Left ventricle myocardium inferior (tissue), 1 donor: ENCODE measurements at regions not wholly inside any gene's neighbourhood (a gene's known extent, or its start where the extent isn't known, plus 50 kb on each side); places are given as distances from the start of the nearest gene placed in this dataset.

ENCODE experiments used
- DNase-seq: peaks from one replicate; pipeline ENCODE4 v3.0.0-alpha.2; 2020
- H3K27ac ChIP-seq: fragments of 200-600 bp; replicated peaks from 2 replicates; pipeline ENCODE4 v1.8.0; 2021
- H3K27me3 ChIP-seq: fragments of 200-600 bp; 2 replicates; pipeline ENCODE4 v1.8.0; 2021; ENCODE audit warnings: low read depth
- H3K36me3 ChIP-seq: fragments of 200-600 bp; 2 replicates; pipeline ENCODE4 v1.8.0; 2021
- H3K4me1 ChIP-seq: fragments of 200-600 bp; 2 replicates; pipeline ENCODE4 v1.8.0; 2021
- H3K4me3 ChIP-seq: fragments of 200-600 bp; 2 replicates; pipeline ENCODE4 v1.8.0; 2021; ENCODE audit warnings: mild to moderate bottlenecking, moderate library complexity
- H3K9me3 ChIP-seq: fragments of 200-600 bp; replicated peaks from 2 replicates; pipeline ENCODE4 v1.8.0; 2021
- CTCF ChIP-seq: fragments of 200-600 bp; IDR thresholded peaks from 2 replicates; pipeline ENCODE4 v1.8.0; 2021; ENCODE audit warnings: antibody characterized with exemption, mild to moderate bottlenecking, borderline replicate concordance
- intact Hi-C: fragments of 100-400 bp; cut with micrococcal nuclease; formaldehyde crosslinking; loops from one replicate; pipeline ENCODE4 v1.11.0; 2022
- donor health status: DM: no; HTN: yes; CAD: no; lungs with severe emphysema.

GRCh38 chr5:128632264-128632663, 94.2 kb upstream of the FBN2 start:
- no peak for TF ChIP-seq CTCF
- Histone ChIP-seq H3K36me3 (no peaks in the 10 kb centered on the region), H3K4me1 (no peaks in the 10 kb centered on the region), H3K27me3 (no peaks in the 10 kb centered on the region), H3K27ac (no peak overlapping the region), H3K4me3 (no peak overlapping the region), H3K9me3 (no peaks in the 10 kb centered on the region)
- no peak for DNase-seq
- intact Hi-C loops: no loop called here

GRCh38 chr5:128633901-128634300, 95.9 kb upstream of the FBN2 start:
- H3K27me3 ChIP-seq: no peaks in the 10 kb centered on the region
- intact Hi-C loops: no loop called here
- DNase-seq: no peak

GRCh38 chr5:128635379-128635778, 97.3 kb upstream of the FBN2 start:
- Histone ChIP-seq H3K27ac (no peak overlapping the region), H3K4me1 (no peaks in the 10 kb centered on the region), H3K9me3 (no peaks in the 10 kb centered on the region), H3K36me3 (no peaks in the 10 kb centered on the region), H3K4me3 (no peak overlapping the region), H3K27me3 (no peaks in the 10 kb centered on the region)
- intact Hi-C loops: no loop called here
- DNase-seq: no peak
- no peak for TF ChIP-seq CTCF

More at GRCh38 chr5:128633901-128634300, 95.9 kb upstream of the FBN2 start:
- H3K4me3 ChIP-seq: no peak overlapping the region
- no peaks in the 10 kb centered on the region for H3K4me1 ChIP-seq
- no peaks in the 10 kb centered on the region for H3K36me3 ChIP-seq
- no peak overlapping the region for H3K27ac ChIP-seq
- no peaks in the 10 kb centered on the region for H3K9me3 ChIP-seq
- no peak for TF ChIP-seq CTCF

- H3K27ac ChIP-seq: no peak overlapping the region
Observed at GRCh38 chr5:128636361-128636760, 98.3 kb upstream of the FBN2 start.

GRCh38 chr5:128637031-128637430, 99.0 kb upstream of the FBN2 start:
- H3K9me3 ChIP-seq: no peaks in the 10 kb centered on the region
- no peaks in the 10 kb centered on the region for H3K4me1 ChIP-seq
- intact Hi-C loops: no loop called here
- DNase-seq: no peak
- H3K27me3 ChIP-seq: no peaks in the 10 kb centered on the region
- H3K27ac ChIP-seq: no peak overlapping the region
- no peak overlapping the region for H3K4me3 ChIP-seq
- no peaks in the 10 kb centered on the region for H3K36me3 ChIP-seq
- TF ChIP-seq CTCF: no peak

More at GRCh38 chr5:128636361-128636760, 98.3 kb upstream of the FBN2 start:
- H3K27me3 ChIP-seq: no peaks in the 10 kb centered on the region
- TF ChIP-seq CTCF: no peak
- no peaks in the 10 kb centered on the region for H3K36me3 ChIP-seq
- intact Hi-C loops: no loop called here
- no peaks in the 10 kb centered on the region for H3K9me3 ChIP-seq
- H3K4me3 ChIP-seq: no peak overlapping the region
- no peaks in the 10 kb centered on the region for H3K4me1 ChIP-seq
- no peak for DNase-seq

GRCh38 chr5:128641861-128642260, 103.8 kb upstream of the FBN2 start:
- Histone ChIP-seq H3K27me3 (no peaks in the 10 kb centered on the region), H3K4me1 (no peaks in the 10 kb centered on the region), H3K36me3 (no peaks in the 10 kb centered on the region), H3K9me3 (no peaks in the 10 kb centered on the region), H3K27ac (no peak overlapping the region), H3K4me3 (no peak overlapping the region)
- DNase-seq: no peak
- no peak for TF ChIP-seq CTCF
- intact Hi-C loops: no loop called here
